OCI-LY7 (cell line): ENCODE measurements at regions not wholly inside any gene's neighbourhood (a gene's known extent, or its start where the extent isn't known, plus 50 kb on each side); places are given as distances from the start of the nearest gene placed in this dataset.

ENCODE experiments used
- EZH2phosphoT487 ChIP-seq: fragments of 200-600 bp; sonication (generic); IDR thresholded peaks from 2 replicates; pipeline ENCODE4 v1.6.1; 2018; ENCODE audit warnings: low read depth, borderline replicate concordance, mild to moderate bottlenecking, mixed run types, antibody characterized with exemption, low read length, moderate library complexity, mixed read lengths
- TF ChIP-seq, protein P1 (sequence below): fragments of 200-600 bp; sonication (generic); conservative IDR thresholded peaks from 2 replicates; pipeline ENCODE4 v1.5.1; 2014; ENCODE audit warnings: mild to moderate bottlenecking, antibody characterized with exemption, low read length, moderate library complexity, mixed read lengths

DNA sequence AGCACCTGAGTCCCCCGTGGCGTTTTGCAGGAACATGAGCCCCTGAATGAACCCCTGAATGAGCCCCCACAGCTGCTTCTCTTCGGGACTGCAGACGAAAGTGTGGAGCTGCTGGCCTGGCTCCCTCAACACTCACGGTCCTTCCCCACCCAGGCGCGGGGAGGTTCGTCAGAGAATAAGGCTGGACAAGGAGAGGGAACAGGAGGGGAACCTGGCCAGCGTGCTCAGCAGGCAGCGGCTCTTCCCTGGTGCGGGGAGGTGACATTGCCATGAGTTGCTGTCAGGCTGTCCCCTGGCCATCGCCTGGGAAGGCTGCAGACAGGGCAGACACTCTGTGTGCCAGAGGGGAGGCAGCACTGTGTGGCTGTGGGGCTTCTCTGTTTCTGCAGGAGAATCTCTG is 80.9 kb upstream of the SHH start:
- TF ChIP-seq, protein P1, sequence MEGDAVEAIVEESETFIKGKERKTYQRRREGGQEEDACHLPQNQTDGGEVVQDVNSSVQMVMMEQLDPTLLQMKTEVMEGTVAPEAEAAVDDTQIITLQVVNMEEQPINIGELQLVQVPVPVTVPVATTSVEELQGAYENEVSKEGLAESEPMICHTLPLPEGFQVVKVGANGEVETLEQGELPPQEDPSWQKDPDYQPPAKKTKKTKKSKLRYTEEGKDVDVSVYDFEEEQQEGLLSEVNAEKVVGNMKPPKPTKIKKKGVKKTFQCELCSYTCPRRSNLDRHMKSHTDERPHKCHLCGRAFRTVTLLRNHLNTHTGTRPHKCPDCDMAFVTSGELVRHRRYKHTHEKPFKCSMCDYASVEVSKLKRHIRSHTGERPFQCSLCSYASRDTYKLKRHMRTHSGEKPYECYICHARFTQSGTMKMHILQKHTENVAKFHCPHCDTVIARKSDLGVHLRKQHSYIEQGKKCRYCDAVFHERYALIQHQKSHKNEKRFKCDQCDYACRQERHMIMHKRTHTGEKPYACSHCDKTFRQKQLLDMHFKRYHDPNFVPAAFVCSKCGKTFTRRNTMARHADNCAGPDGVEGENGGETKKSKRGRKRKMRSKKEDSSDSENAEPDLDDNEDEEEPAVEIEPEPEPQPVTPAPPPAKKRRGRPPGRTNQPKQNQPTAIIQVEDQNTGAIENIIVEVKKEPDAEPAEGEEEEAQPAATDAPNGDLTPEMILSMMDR, result no peak
- TF ChIP-seq EZH2phosphoT487, result no peak
